ENCODE measurements at regions not wholly inside any gene's neighbourhood (a gene's known extent, or its start where the extent isn't known, plus 50 kb on each side); places are given as distances from the start of the nearest gene placed in this dataset.
"Not testable (repeated sequence)": the region's sequence is repeated elsewhere in the genome, so short reads cannot be mapped to it uniquely, and the experiment has no call there.

DNA sequence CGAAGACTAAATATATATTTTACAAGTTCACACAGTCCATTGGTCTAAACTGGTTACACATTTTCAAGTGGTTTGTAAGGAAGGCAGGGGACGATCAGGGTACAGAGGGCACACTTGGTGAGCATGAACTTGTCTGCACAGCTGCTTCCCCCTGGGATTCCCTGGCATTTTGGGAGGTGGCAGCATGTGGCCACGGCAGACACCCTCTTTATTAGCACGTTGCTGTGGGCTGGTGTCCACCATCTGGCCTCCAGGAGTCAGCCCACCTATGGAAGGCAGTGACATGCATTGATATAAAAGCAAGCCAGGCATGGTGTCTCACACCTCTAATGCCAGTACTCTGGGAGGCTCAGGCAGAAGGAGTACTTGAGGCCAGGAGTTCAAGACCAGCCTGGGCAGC lies 350.2 kb downstream of the TYW1 start:
- TF ChIP-seq, protein P1, sequence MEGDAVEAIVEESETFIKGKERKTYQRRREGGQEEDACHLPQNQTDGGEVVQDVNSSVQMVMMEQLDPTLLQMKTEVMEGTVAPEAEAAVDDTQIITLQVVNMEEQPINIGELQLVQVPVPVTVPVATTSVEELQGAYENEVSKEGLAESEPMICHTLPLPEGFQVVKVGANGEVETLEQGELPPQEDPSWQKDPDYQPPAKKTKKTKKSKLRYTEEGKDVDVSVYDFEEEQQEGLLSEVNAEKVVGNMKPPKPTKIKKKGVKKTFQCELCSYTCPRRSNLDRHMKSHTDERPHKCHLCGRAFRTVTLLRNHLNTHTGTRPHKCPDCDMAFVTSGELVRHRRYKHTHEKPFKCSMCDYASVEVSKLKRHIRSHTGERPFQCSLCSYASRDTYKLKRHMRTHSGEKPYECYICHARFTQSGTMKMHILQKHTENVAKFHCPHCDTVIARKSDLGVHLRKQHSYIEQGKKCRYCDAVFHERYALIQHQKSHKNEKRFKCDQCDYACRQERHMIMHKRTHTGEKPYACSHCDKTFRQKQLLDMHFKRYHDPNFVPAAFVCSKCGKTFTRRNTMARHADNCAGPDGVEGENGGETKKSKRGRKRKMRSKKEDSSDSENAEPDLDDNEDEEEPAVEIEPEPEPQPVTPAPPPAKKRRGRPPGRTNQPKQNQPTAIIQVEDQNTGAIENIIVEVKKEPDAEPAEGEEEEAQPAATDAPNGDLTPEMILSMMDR (IDR thresholded peaks at IDR 0.05; ENCODE audit: borderline replicate concordance, extremely low read depth, insufficient read depth) = no peak
- DNase-seq (no peak), FAIRE-seq (no peak)
- Histone ChIP-seq H3K4me3 (ENCODE audit: low read length in 3 of 3) (no peak overlapping the region), H3K9me3 (ENCODE audit: control insufficient read depth in 2 of 3, insufficient read depth in 1 of 3, low read length in 3 of 3) (no peaks in the 10 kb centered on the region), H3K4me1 (ENCODE audit: control insufficient read depth in 2 of 3, insufficient read depth in 2 of 3, low read depth in 1 of 3, low read length in 3 of 3) (no peaks in the 10 kb centered on the region), H3K9ac (ENCODE audit: low read length in 3 of 3) (no peak overlapping the region), H3K27me3 (ENCODE audit: control insufficient read depth, insufficient read depth, low read length) (no peaks in the 10 kb centered on the region), H3K27ac (ENCODE audit: low read depth in 2 of 2, low read length in 2 of 2) (no peak overlapping the region), H3K36me3 (ENCODE audit: control insufficient read depth in 2 of 3, insufficient read depth in 3 of 3, low read length in 3 of 3) (peaks cover 0 to 8% (median 2%) of the 10 kb centered on the region in 3 donors)
- intact Hi-C loops (cut with DNase I) = no loop called here

DNA sequence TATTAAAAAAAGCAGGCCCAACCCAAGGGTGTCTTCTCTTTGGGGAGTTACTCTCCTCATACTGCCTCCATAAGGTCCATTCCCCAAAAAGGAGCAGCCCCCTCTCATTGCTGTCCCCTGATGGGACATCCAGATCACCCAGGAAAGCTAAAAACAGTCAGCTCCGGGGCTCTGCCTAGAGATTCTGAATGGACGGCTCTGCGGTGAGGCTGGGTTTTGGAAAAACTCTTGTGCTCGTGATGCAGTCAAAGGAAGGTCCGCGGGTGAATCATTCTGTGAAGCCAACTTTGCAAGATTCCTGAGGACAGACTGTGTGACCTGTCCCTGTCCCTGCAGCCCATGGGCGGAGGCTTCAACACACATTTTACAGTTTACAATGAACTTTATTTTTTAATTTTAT lies 351.5 kb downstream of the TYW1 start:
- H3K4me1 ChIP-seq (ENCODE audit: control insufficient read depth in 2 of 3, insufficient read depth in 2 of 3, low read depth in 1 of 3, low read length in 3 of 3) = no peaks in the 10 kb centered on the region
- FAIRE-seq = no peak
- no peak overlapping the region for H3K27ac ChIP-seq (ENCODE audit: low read depth in 2 of 2, low read length in 2 of 2)
- no peak for DNase-seq
- no peak overlapping the region for H3K9ac ChIP-seq (ENCODE audit: low read length in 3 of 3)
- H3K9me3 ChIP-seq (ENCODE audit: control insufficient read depth in 2 of 3, insufficient read depth in 1 of 3, low read length in 3 of 3) = no peaks in the 10 kb centered on the region
- TF ChIP-seq, protein P1 (IDR thresholded peaks at IDR 0.05; ENCODE audit: borderline replicate concordance, extremely low read depth, insufficient read depth) = no peak
- H3K27me3 ChIP-seq (ENCODE audit: control insufficient read depth, insufficient read depth, low read length) = no peaks in the 10 kb centered on the region
- intact Hi-C loops (cut with DNase I) = no loop called here
- H3K4me3 ChIP-seq (ENCODE audit: low read length in 3 of 3) = no peak overlapping the region
- peaks cover 0 to 8% (median 2%) of the 10 kb centered on the region in 3 donors for H3K36me3 ChIP-seq (ENCODE audit: control insufficient read depth in 2 of 3, insufficient read depth in 3 of 3, low read length in 3 of 3)

DNA sequence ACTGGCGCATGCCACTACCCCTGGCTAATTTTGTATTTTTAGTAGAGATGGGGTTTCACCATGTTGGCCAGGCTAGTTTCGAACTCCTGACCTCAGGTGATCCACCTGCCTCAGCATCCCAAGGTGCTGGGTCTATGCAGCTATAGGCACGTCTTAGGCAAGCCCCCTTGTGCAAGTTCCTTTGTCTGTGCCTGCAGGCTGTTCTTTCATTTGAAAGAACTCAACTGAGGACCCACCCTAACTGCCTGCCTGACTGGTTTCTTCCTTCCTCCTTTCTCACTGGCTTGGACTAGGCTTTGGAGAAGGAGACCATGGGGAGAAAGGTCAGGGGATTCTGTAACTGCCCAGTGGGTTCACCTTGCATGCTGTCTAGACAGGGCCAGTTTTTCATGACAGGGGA lies 361.0 kb downstream of the TYW1 start:
- H3K4me3 ChIP-seq (ENCODE audit: low read length in 3 of 3); H3K4me1 ChIP-seq (ENCODE audit: control insufficient read depth in 2 of 3, insufficient read depth in 2 of 3, low read depth in 1 of 3, low read length in 3 of 3); intact Hi-C loops (cut with DNase I); H3K27ac ChIP-seq (ENCODE audit: low read depth in 2 of 2, low read length in 2 of 2); FAIRE-seq; H3K27me3 ChIP-seq (ENCODE audit: control insufficient read depth, insufficient read depth, low read length); H3K9ac ChIP-seq (ENCODE audit: low read length in 3 of 3); H3K9me3 ChIP-seq (ENCODE audit: control insufficient read depth in 2 of 3, insufficient read depth in 1 of 3, low read length in 3 of 3); H3K36me3 ChIP-seq (ENCODE audit: control insufficient read depth in 2 of 3, insufficient read depth in 3 of 3, low read length in 3 of 3): not testable (repeated sequence)
- DNase-seq = peak in 1 of 5 donors; percentile 3

DNA sequence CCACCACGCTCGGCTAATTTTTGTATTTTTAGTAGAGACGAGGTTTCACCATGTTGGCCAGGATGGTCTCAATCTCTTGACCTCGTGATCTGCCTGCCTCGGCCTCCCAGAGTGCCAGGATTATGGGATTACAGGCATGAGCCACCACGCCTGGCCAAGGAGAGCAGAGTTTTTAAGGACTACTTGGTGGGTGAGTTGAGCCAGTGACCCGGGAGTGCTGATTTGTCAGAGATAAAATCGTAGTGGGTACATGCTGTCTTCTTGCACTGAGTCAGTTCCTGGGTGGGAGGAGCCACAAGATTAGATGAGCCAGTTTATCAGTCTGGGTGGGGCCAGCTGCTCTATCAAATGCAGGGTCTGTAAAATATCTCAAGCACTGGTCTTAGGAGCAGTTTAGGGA lies 361.7 kb downstream of the TYW1 start:
- H3K27me3 ChIP-seq (ENCODE audit: control insufficient read depth, insufficient read depth, low read length); H3K9me3 ChIP-seq (ENCODE audit: control insufficient read depth in 2 of 3, insufficient read depth in 1 of 3, low read length in 3 of 3); H3K9ac ChIP-seq (ENCODE audit: low read length in 3 of 3); intact Hi-C loops (cut with DNase I); H3K4me3 ChIP-seq (ENCODE audit: low read length in 3 of 3); FAIRE-seq; H3K27ac ChIP-seq (ENCODE audit: low read depth in 2 of 2, low read length in 2 of 2); H3K4me1 ChIP-seq (ENCODE audit: control insufficient read depth in 2 of 3, insufficient read depth in 2 of 3, low read depth in 1 of 3, low read length in 3 of 3); H3K36me3 ChIP-seq (ENCODE audit: control insufficient read depth in 2 of 3, insufficient read depth in 3 of 3, low read length in 3 of 3): not testable (repeated sequence)
- DNase-seq = peak in 1 of 5 donors; percentile 9

DNA sequence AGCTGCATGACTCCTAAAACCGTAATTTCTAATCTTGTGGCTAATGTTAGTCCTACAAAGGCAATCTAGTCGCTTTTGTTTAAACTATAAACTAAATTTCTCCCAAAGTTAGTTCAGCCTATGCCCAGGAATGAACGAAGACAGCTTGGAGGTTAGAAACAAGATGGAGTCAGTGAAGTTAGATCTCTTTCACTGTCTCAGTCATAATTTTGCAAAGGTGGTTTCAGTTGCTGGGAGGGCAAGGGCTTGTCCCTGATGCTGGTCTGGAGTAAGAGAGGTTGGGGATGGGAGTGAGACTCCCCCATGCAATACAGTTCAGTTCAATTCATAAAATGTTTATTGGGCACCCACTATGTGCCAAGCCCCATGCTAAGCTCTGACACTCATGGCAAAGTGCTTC lies 362.1 kb downstream of the TYW1 start:
- not testable (repeated sequence) for H3K4me1 ChIP-seq (ENCODE audit: control insufficient read depth in 2 of 3, insufficient read depth in 2 of 3, low read depth in 1 of 3, low read length in 3 of 3); FAIRE-seq

More for the DNA sequence above, 362.1 kb downstream of the TYW1 start:
- H3K27me3 ChIP-seq (ENCODE audit: control insufficient read depth, insufficient read depth, low read length); intact Hi-C loops (cut with DNase I); H3K9me3 ChIP-seq (ENCODE audit: control insufficient read depth in 2 of 3, insufficient read depth in 1 of 3, low read length in 3 of 3); H3K36me3 ChIP-seq (ENCODE audit: control insufficient read depth in 2 of 3, insufficient read depth in 3 of 3, low read length in 3 of 3); H3K27ac ChIP-seq (ENCODE audit: low read depth in 2 of 2, low read length in 2 of 2); H3K9ac ChIP-seq (ENCODE audit: low read length in 3 of 3); H3K4me3 ChIP-seq (ENCODE audit: low read length in 3 of 3): not testable (repeated sequence)
- peak in 1 of 5 donors; percentile 12 for DNase-seq

Data from kidney (tissue), 13 donors.